HEK293T (cell line): ENCODE measurements at regions not wholly inside any gene's neighbourhood (a gene's known extent, or its start where the extent isn't known, plus 50 kb on each side); places are given as distances from the start of the nearest gene placed in this dataset.
"Not testable (repeated sequence)": the region's sequence is repeated elsewhere in the genome, so short reads cannot be mapped to it uniquely, and the experiment has no call there.

Experiments
- CTCF ChIA-PET: fragments of 350-600 bp; formaldehyde crosslinking; extraction: SDS; loops from one replicate; lab custom pipeline; 2021; ENCODE audit warnings: antibody characterized with exemption, inconsistent platforms; lab: Yijun Ruan, JAX
- POLR2A ChIA-PET: fragments of 350-600 bp; formaldehyde crosslinking; extraction: SDS; loops from one replicate; lab custom pipeline; 2020; ENCODE audit warnings: antibody characterized with exemption, inconsistent platforms; lab: Yijun Ruan, JAX
- DNase-seq: peaks from one replicate; pipeline ENCODE4 v3.0.0; 2012; ENCODE audit warnings: mixed read lengths; ENCODE audit errors: extremely low spot score
- ARNT ChIP-seq: fragments of 450-650 bp; IDR thresholded peaks from 2 replicates; pipeline ENCODE4 v1.6.1; 2017; ENCODE audit warnings: mild to moderate bottlenecking
- BHLHE40 ChIP-seq: fragments of 450-650 bp; IDR thresholded peaks from 2 replicates; pipeline ENCODE4 v1.6.1; 2016; ENCODE audit warnings: mild to moderate bottlenecking, moderate library complexity, borderline replicate concordance
- CTBP1 ChIP-seq: fragments of 450-650 bp; IDR thresholded peaks from 2 replicates; pipeline ENCODE4 v1.6.1; 2016; ENCODE audit warnings: borderline replicate concordance
- ELF4 ChIP-seq: fragments of 450-650 bp; IDR thresholded peaks from 2 replicates; pipeline ENCODE4 v1.6.1; 2017; ENCODE audit warnings: antibody characterized with exemption
- FOXA1 ChIP-seq: fragments of 450-650 bp; IDR thresholded peaks from 2 replicates; pipeline ENCODE4 v1.6.1; 2016; ENCODE audit warnings: mild to moderate bottlenecking
- FOXK2 ChIP-seq: fragments of 450-650 bp; IDR thresholded peaks from 2 replicates; pipeline ENCODE4 v1.6.1; 2016; ENCODE audit warnings: mild to moderate bottlenecking
- FOXM1 ChIP-seq: fragments of 450-650 bp; IDR thresholded peaks from 2 replicates; pipeline ENCODE4 v1.6.1; 2017; ENCODE audit warnings: mild to moderate bottlenecking, borderline replicate concordance
- HDGF ChIP-seq: fragments of 450-650 bp; IDR thresholded peaks from 2 replicates; pipeline ENCODE4 v1.6.1; 2017; ENCODE audit warnings: antibody characterized with exemption, borderline replicate concordance
- L3MBTL2 ChIP-seq: fragments of 450-650 bp; conservative IDR thresholded peaks from 2 replicates; pipeline ENCODE4 v1.6.1; 2016; ENCODE audit warnings: mild to moderate bottlenecking
- LEF1 ChIP-seq: fragments of 450-650 bp; IDR thresholded peaks from 2 replicates; pipeline ENCODE4 v1.6.1; 2017; ENCODE audit warnings: mild to moderate bottlenecking, borderline replicate concordance
- NFRKB ChIP-seq: fragments of 450-650 bp; IDR thresholded peaks from 2 replicates; pipeline ENCODE4 v1.6.1; 2016; ENCODE audit warnings: mild to moderate bottlenecking, moderate library complexity
- PKNOX1 ChIP-seq: fragments of 450-650 bp; IDR thresholded peaks from 2 replicates; pipeline ENCODE4 v1.6.1; 2016
- SP1 ChIP-seq: fragments of 450-650 bp; IDR thresholded peaks from 2 replicates; pipeline ENCODE4 v1.6.1; 2017
- SUZ12 ChIP-seq: fragments of 450-650 bp; IDR thresholded peaks from 2 replicates; pipeline ENCODE4 v1.6.1; 2016; ENCODE audit warnings: mild to moderate bottlenecking
- TARDBP ChIP-seq: fragments of 450-650 bp; IDR thresholded peaks from 2 replicates; pipeline ENCODE4 v1.6.1; 2016
- ZNF384 ChIP-seq: fragments of 450-650 bp; IDR thresholded peaks from 2 replicates; pipeline ENCODE4 v1.6.1; 2016

- TF ChIP-seq FOXK2 (no peak), ELF4 (no peak), SP1 (no peak), BHLHE40 (no peak), PKNOX1 (no peak), L3MBTL2 (no peak), ZNF384 (no peak), HDGF (no peak), CTBP1 (no peak), LEF1 (no peak)
- ChIA-PET POLR2A (no interaction called here), CTCF (interaction anchor here (1.2 kb wide), 1 partner anchor 80 kb away, joined by 4 read pairs; no protein-coding TSS in a partner anchor)
- no peak for DNase-seq
Measured at GRCh38 chr7:1300206-1300605, 67.5 kb downstream of the UNCX start.

GRCh38 chr7:1300636-1301035, 68.0 kb downstream of the UNCX start:
- TF ChIP-seq L3MBTL2 (no peak), PKNOX1 (no peak), FOXK2 (no peak), LEF1 (no peak), ARNT (no peak), FOXA1 (no peak), ELF4 (no peak), HDGF (no peak), ZNF384 (no peak), CTBP1 (no peak), TARDBP (no peak), SP1 (no peak), NFRKB (no peak), BHLHE40 (no peak), FOXM1 (no peak)
- ChIA-PET POLR2A (no interaction called here), CTCF (interaction anchor here (1.2 kb wide), 1 partner anchor 81 kb away, joined by 4 read pairs; no protein-coding TSS in a partner anchor)
- no peak for DNase-seq

- no peak for TF ChIP-seq SP1
- TF ChIP-seq ZNF384, result no peak
- no peak for TF ChIP-seq ELF4
- TF ChIP-seq CTBP1, result no peak
- TF ChIP-seq FOXK2, result no peak
- TF ChIP-seq FOXM1, result no peak
- ChIA-PET POLR2A (no interaction called here), CTCF (no interaction called here)
- no peak for DNase-seq
Measured at GRCh38 chr7:1301054-1301881, 68.6 kb downstream of the UNCX start.

GRCh38 chr7:1301882-1302251, 69.2 kb downstream of the UNCX start:
- TF ChIP-seq ELF4, result no peak
- no peak for TF ChIP-seq FOXA1
- TF ChIP-seq CTBP1, result no peak
- no peak for DNase-seq
- POLR2A ChIA-PET, result no interaction called here
- CTCF ChIA-PET, result no interaction called here

GRCh38 chr7:1302936-1303335, 70.3 kb downstream of the UNCX start:
- no peak for DNase-seq
- ChIA-PET POLR2A (no interaction called here), CTCF (no interaction called here)
- no peak for TF ChIP-seq SUZ12

GRCh38 chr7:1304011-1304410, 71.3 kb downstream of the UNCX start:
- POLR2A ChIA-PET, result not testable (repeated sequence)

GRCh38 chr7:1305873-1306272, 73.2 kb downstream of the UNCX start:
- POLR2A ChIA-PET, result no interaction called here
- TF ChIP-seq SP1, result no peak
- no peak for DNase-seq
- CTCF ChIA-PET, result no interaction called here

More at GRCh38 chr7:1304011-1304410, 71.3 kb downstream of the UNCX start:
- CTCF ChIA-PET, DNase-seq: not testable (repeated sequence)

- TF ChIP-seq BHLHE40, result no peak
- no peak for TF ChIP-seq ARNT
- no peak for TF ChIP-seq FOXK2
- no peak for TF ChIP-seq CTBP1
- POLR2A ChIA-PET, result no interaction called here
- no peak for DNase-seq
- CTCF ChIA-PET, result no interaction called here
Measured at GRCh38 chr7:1307828-1308227, 75.2 kb downstream of the UNCX start.

GRCh38 chr7:1309290-1309689, 76.6 kb downstream of the UNCX start:
- POLR2A ChIA-PET, result no interaction called here
- no peak; the same call in 1 of the 2 replicates for TF ChIP-seq CTBP1
- 0 out of 2 replicates have a peak, but pooled peaks have one; percentile 6 for TF ChIP-seq TARDBP
- CTCF ChIA-PET, result no interaction called here
- no peak for DNase-seq
